SK-N-SH (cell line): ENCODE measurements at regions not wholly inside any gene's neighbourhood (a gene's known extent, or its start where the extent isn't known, plus 50 kb on each side); places are given as distances from the start of the nearest gene placed in this dataset.

Experiments
- CTCF ChIA-PET: fragments of 300-600, 350-600 bp; formaldehyde crosslinking; extraction: SDS; loops from one replicate; lab custom pipeline; 2021; lab: Yijun Ruan, JAX
- POLR2A ChIA-PET: fragments of 350-600 bp; sonication (Branson Sonifier 250); formaldehyde crosslinking; extraction: SDS; loops from one replicate; lab custom pipeline; 2020; ENCODE audit warnings: antibody characterized with exemption, inconsistent platforms; lab: Yijun Ruan, JAX
- DNase-seq: peaks from one replicate; pipeline ENCODE4 v3.0.0; 2012
- H2AFZ ChIP-seq: fragments of 200-600 bp; sonication (generic); 2 replicates; pipeline ENCODE4 v1.8.1; 2016; ENCODE audit warnings: antibody characterized with exemption, mild to moderate bottlenecking, low read depth
- H3F3A ChIP-seq: fragments of 200-600 bp; sonication (generic); replicated peaks from 2 replicates; pipeline ENCODE3; 2016; ENCODE audit warnings: antibody characterized with exemption, mild to moderate bottlenecking; ENCODE audit not compliant: insufficient read depth
- H3K27ac ChIP-seq, 2 experiments: fragments of 200-500 bp in 1 of 2; fragments of 200-600 bp in 1 of 2; sonication (Bioruptor generic) in 1 of 2; sonication (generic), shearing (Covaris generic) in 1 of 2; 2 replicates each; pipeline versions ENCODE4 v1.5.1 to v1.6.1; 2014 to 2016; ENCODE audit warnings: low read depth in 2 of 2, inconsistent platforms in 1 of 2, low read length in 1 of 2, mild to moderate bottlenecking in 1 of 2, mixed read lengths in 1 of 2
- H3K27me3 ChIP-seq: fragments of 200-600 bp; sonication (generic), shearing (Covaris generic); 2 replicates; pipeline ENCODE4 v1.6.1; 2016; ENCODE audit warnings: mixed run types; ENCODE audit not compliant: insufficient read depth
- H3K36me3 ChIP-seq, 2 experiments: fragments of 200-500 bp in 1 of 2; fragments of 200-600 bp in 1 of 2; sonication (Bioruptor generic) in 1 of 2; sonication (generic) in 1 of 2; replicated peaks in 1 of 2; 2 replicates each; pipeline versions ENCODE3 to v1.5.1; 2014 to 2016; ENCODE audit warnings: low read length in 1 of 2, mild to moderate bottlenecking in 1 of 2; ENCODE audit not compliant: insufficient read depth in 2 of 2, control insufficient read depth in 1 of 2
- H3K4me1 ChIP-seq, 2 experiments: fragments of 200-500 bp in 1 of 2; fragments of 200-600 bp in 1 of 2; sonication (Bioruptor generic) in 1 of 2; sonication (generic), shearing (Covaris generic) in 1 of 2; 2 replicates each; pipeline versions ENCODE4 v1.5.1 to v1.6.1; 2014 to 2016; ENCODE audit warnings: low read depth in 1 of 2, low read length in 1 of 2, mixed run types in 1 of 2; ENCODE audit not compliant: insufficient read depth in 2 of 2, control insufficient read depth in 1 of 2
- H3K4me2 ChIP-seq: fragments of 200-600 bp; sonication (generic), shearing (Covaris generic); 2 replicates; pipeline ENCODE4 v1.6.1; 2017; ENCODE audit warnings: mixed run types
- H3K4me3 ChIP-seq, 2 experiments: fragments of 200-500 bp in 1 of 2; fragments of 200-600 bp in 1 of 2; sonication (Bioruptor generic) in 1 of 2; sonication (generic), shearing (Covaris generic) in 1 of 2; 2 replicates each; pipeline versions ENCODE4 v1.5.1 to v1.8.1; 2014 to 2016; ENCODE audit warnings: low read depth in 2 of 2, inconsistent platforms in 1 of 2, low read length in 1 of 2, mild to moderate bottlenecking in 1 of 2, mixed read lengths in 1 of 2, moderate library complexity in 1 of 2
- H3K79me2 ChIP-seq: fragments of 200-600 bp; sonication (generic); 2 replicates; pipeline ENCODE4 v1.8.1; 2017; ENCODE audit warnings: mild to moderate bottlenecking; ENCODE audit not compliant: insufficient read depth
- H3K9ac ChIP-seq: fragments of 200-600 bp; sonication (generic); 2 replicates; pipeline ENCODE4 v1.6.1; 2017; ENCODE audit warnings: mixed run types
- H3K9me2 ChIP-seq: fragments of 200-600 bp; sonication (generic); 2 replicates; pipeline ENCODE4 v1.6.1; 2017; ENCODE audit warnings: mixed run types
- H3K9me3 ChIP-seq: fragments of 200-600 bp; sonication (generic); 2 replicates; pipeline ENCODE4 v1.6.1; 2017; ENCODE audit warnings: mixed run types, mild to moderate bottlenecking, moderate library complexity
- H4K20me1 ChIP-seq: fragments of 200-600 bp; sonication (generic); 2 replicates; pipeline ENCODE4 v1.6.1; 2017; ENCODE audit warnings: mild to moderate bottlenecking, mixed run types; ENCODE audit not compliant: insufficient read depth
- EP300 ChIP-seq, 2 experiments: IDR thresholded peaks; 2 replicates each; pipeline versions ENCODE4 v1.4.0 to v1.6.1; 2012; ENCODE audit warnings: borderline replicate concordance in 1 of 2, low read depth in 1 of 2, low read length in 1 of 2
- FOSL2 ChIP-seq: IDR thresholded peaks from 2 replicates; pipeline ENCODE4 v1.4.0; 2012; ENCODE audit warnings: low read depth, mild to moderate bottlenecking, moderate library complexity, borderline replicate concordance
- FOXJ3 ChIP-seq: sonication (generic); formaldehyde crosslinking; IDR thresholded peaks from 2 replicates; pipeline ENCODE4 v1.5.1; 2020; ENCODE audit warnings: mild to moderate bottlenecking, missing genetic modification reagents
- FOXM1 ChIP-seq: IDR thresholded peaks from 2 replicates; pipeline ENCODE4 v1.4.0; 2012; ENCODE audit warnings: low read depth, mild to moderate bottlenecking
- GABPA ChIP-seq: IDR thresholded peaks from 2 replicates; pipeline ENCODE4 v1.4.0; 2012; ENCODE audit warnings: low read depth, mild to moderate bottlenecking
- JUND ChIP-seq: IDR thresholded peaks from 2 replicates; pipeline ENCODE4 v1.4.0; 2012
- MEF2A ChIP-seq: IDR thresholded peaks from 2 replicates; pipeline ENCODE4 v1.4.0; 2012; ENCODE audit warnings: low read depth, borderline replicate concordance
- NFIC ChIP-seq: IDR thresholded peaks from 2 replicates; pipeline ENCODE4 v1.4.0; 2012; ENCODE audit warnings: borderline replicate concordance
- NRF1 ChIP-seq: IDR thresholded peaks from 2 replicates; pipeline ENCODE4 v1.6.1; 2012; ENCODE audit warnings: low read depth, mild to moderate bottlenecking, low read length
- PBX3 ChIP-seq: IDR thresholded peaks from 2 replicates; pipeline ENCODE4; 2012
- POLR2AphosphoS5 ChIP-seq: IDR thresholded peaks from 2 replicates; pipeline ENCODE4 v1.6.1; 2012; ENCODE audit warnings: low read depth, low read length
- RXRA ChIP-seq: IDR thresholded peaks from 2 replicates; pipeline ENCODE4 v1.4.0; 2012; ENCODE audit warnings: low read depth, mild to moderate bottlenecking, borderline replicate concordance
- TCF12 ChIP-seq: IDR thresholded peaks from 2 replicates; pipeline ENCODE4 v1.4.0; 2012
- TEAD4 ChIP-seq: IDR thresholded peaks from 2 replicates; pipeline ENCODE4 v1.4.0; 2012; ENCODE audit warnings: mild to moderate bottlenecking, borderline replicate concordance; ENCODE audit not compliant: insufficient read depth
- ZBTB33 ChIP-seq: IDR thresholded peaks from 2 replicates; pipeline ENCODE4 v1.4.0; 2012; ENCODE audit warnings: low read depth, borderline replicate concordance
- WGBS: methylation state at CpG from one replicate; pipeline ENCODE4 v1.1.6; 2017; ENCODE audit warnings: low lambda C conversion rate; 5-methylcytosine and 5-hydroxymethylcytosine counted together

DNA sequence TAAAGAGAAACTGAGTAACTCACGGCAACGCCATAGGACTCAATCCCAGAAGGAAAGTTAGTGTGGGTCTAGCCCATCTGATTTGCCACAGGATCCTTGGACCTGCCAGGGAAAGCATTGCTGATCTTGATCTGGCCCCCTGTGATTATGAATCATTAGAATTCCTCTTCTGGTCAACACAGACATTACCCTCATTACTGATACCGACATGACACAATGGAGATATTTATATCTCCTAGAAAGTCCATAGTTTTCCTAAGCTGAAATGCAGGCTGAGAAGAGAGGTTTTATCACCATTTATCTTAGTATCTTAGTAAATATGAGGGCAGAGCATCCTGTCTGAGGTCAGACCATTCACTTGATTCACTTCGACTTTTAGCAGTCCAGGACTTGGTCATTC, 75.5 kb upstream of the CCDC68 start:
- Histone ChIP-seq H3K27me3 (no peaks in the 10 kb centered on the region), H3K9me3 (no peaks in the 10 kb centered on the region), H3K27ac (peak overlapping the region in 1 of 2 experiments; percentile 62; a peak in 2 of 4 replicates), H3F3A (peaks cover 17% of the 10 kb centered on the region)
- DNase-seq, result no peak
- 49% methylated on average over 4 of the region's 4 CpGs for WGBS
- TF ChIP-seq NRF1, result no peak
- 0 out of 2 replicates have a peak, but pooled peaks have one; percentile 13 for TF ChIP-seq ZBTB33
- peak; percentile 77; the same call in 1 of the 2 replicates for TF ChIP-seq MEF2A
- peak in 1 of 2 experiments; percentile 76; a peak in 2 of 4 replicates for TF ChIP-seq EP300 (IDR thresholded peaks at IDR 0.05; ENCODE audit: borderline replicate concordance in 1 of 2, low read depth in 1 of 2, low read length in 1 of 2)
- peak; percentile 43; the same call in 1 of the 2 replicates for TF ChIP-seq RXRA
- peak; percentile 77 for TF ChIP-seq TCF12
- peak; percentile 24; the same call in 1 of the 2 replicates for TF ChIP-seq FOXM1
- peak; percentile 54 for TF ChIP-seq NFIC
- TF ChIP-seq PBX3, result peak; percentile 61
- TF ChIP-seq POLR2AphosphoS5, result no peak
- peak; percentile 73; the same call in 1 of the 2 replicates for TF ChIP-seq TEAD4
- no peak for TF ChIP-seq FOXJ3
- peak; percentile 57; the same call in 1 of the 2 replicates for TF ChIP-seq FOSL2
- peak; percentile 65 for TF ChIP-seq JUND
- TF ChIP-seq, all 33 proteins: peak for 11
- H4K20me1 ChIP-seq, result no peaks in the 10 kb centered on the region
- H3K4me3 ChIP-seq, result no peak overlapping the region
- H3K4me1 ChIP-seq, result no peaks in the 10 kb centered on the region; a peak in 1 of 4 replicates
- no peak overlapping the region for H3K9ac ChIP-seq
- CTCF ChIA-PET, result interaction anchor here (1.2 kb wide), 1 partner anchor 590 kb away, joined by 3 read pairs; no protein-coding TSS in a partner anchor
- no peak overlapping the region for H2AFZ ChIP-seq
- H3K4me2 ChIP-seq, result no peak overlapping the region
- no peaks in the 10 kb centered on the region for H3K9me2 ChIP-seq
- no peaks in the 10 kb centered on the region for H3K36me3 ChIP-seq
- no peaks in the 10 kb centered on the region for H3K79me2 ChIP-seq
- POLR2A ChIA-PET, result no interaction called here

DNA sequence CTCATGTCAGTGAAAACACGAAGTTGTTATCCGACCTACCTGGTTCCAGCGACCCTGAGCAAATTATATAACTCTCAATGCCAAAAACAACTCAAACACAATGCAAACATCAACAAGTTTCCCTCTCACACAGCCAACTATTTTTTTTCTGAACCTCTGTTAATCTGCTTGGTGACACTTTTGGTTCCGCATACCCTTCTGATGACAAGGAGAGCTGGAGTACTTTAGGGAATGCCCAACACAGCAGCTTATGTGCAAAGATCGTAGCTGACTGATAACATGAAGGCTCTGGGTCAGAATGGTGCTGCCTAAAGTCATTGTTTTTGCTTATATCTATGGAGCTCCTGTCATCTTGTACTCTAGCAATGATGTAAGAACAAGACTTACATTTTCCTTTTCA, 72.7 kb upstream of the CCDC68 start:
- WGBS, result 75% methylated on average over 5 of the region's 5 CpGs
- no peaks in the 10 kb centered on the region for H3K9me3 ChIP-seq
- no peak overlapping the region for H2AFZ ChIP-seq
- no peak overlapping the region for H3K9ac ChIP-seq
- TF ChIP-seq JUND, result no peak
- no peak for TF ChIP-seq PBX3
- no peak for TF ChIP-seq GABPA
- ChIA-PET CTCF (interaction anchor here (0.9 to 1.0 kb wide), 2 partner anchors 17 to 353 kb away, joined by 3 read pairs; no protein-coding TSS in a partner anchor), POLR2A (interaction anchor here (0.6 kb wide), 1 partner anchor 13 kb away, joined by 3 read pairs; no protein-coding TSS in a partner anchor)
- H3K36me3 ChIP-seq, result no peaks in the 10 kb centered on the region
- H3K79me2 ChIP-seq, result no peaks in the 10 kb centered on the region
- H3K27me3 ChIP-seq, result no peaks in the 10 kb centered on the region
- no peak overlapping the region for H3K4me2 ChIP-seq
- DNase-seq, result no peak
- no peaks in the 10 kb centered on the region; a peak in 1 of 4 replicates for H3K4me1 ChIP-seq
- H3F3A ChIP-seq, result peaks cover 17% of the 10 kb centered on the region
- H3K4me3 ChIP-seq, result no peak overlapping the region
- H3K27ac ChIP-seq, result no peak overlapping the region
- H3K9me2 ChIP-seq, result no peaks in the 10 kb centered on the region
- no peaks in the 10 kb centered on the region for H4K20me1 ChIP-seq
